ENCODE measurements at regions not wholly inside any gene's neighbourhood (a gene's known extent, or its start where the extent isn't known, plus 50 kb on each side); places are given as distances from the start of the nearest gene placed in this dataset.

GRCh38 chr6:26305641-26305969 lies 59.4 kb upstream of the BTN3A2 start:
- TF ChIP-seq EZH2 (IDR thresholded peaks at IDR 0.05; ENCODE audit: borderline replicate concordance, low read depth, low read length, poor library complexity, severe bottlenecking) = no peak
- no peak for TF ChIP-seq CTCF (conservative IDR thresholded peaks at IDR 0.05; ENCODE audit: low read depth, low read length)

All from A673 (cell line).